HTR-8/SVneo (cell line): ENCODE measurements at regions not wholly inside any gene's neighbourhood (a gene's known extent, or its start where the extent isn't known, plus 50 kb on each side); places are given as distances from the start of the nearest gene placed in this dataset.
"Not testable (repeated sequence)": the region's sequence is repeated elsewhere in the genome, so short reads cannot be mapped to it uniquely, and the experiment has no call there.

Experiments used
- DNase-seq: peaks from one replicate; pipeline ENCODE4 v3.0.0; 2011; ENCODE audit warnings: low spot score, mixed read lengths; ENCODE audit not compliant: insufficient read length
- FAIRE-seq: peaks from 2 replicates; lab custom pipeline; 2011; peaks lifted over from hg19 to GRCh38; lab: Jason Lieb, UNC

- DNase-seq (no peak), FAIRE-seq (no peak)
Observed at GRCh38 chrX:18016941-18017340, 155.8 kb upstream of the RAI2 start.

- DNase-seq: no peak
- FAIRE-seq: no peak
Observed at GRCh38 chrX:18010253-18010652, 149.2 kb upstream of the RAI2 start.

DNA sequence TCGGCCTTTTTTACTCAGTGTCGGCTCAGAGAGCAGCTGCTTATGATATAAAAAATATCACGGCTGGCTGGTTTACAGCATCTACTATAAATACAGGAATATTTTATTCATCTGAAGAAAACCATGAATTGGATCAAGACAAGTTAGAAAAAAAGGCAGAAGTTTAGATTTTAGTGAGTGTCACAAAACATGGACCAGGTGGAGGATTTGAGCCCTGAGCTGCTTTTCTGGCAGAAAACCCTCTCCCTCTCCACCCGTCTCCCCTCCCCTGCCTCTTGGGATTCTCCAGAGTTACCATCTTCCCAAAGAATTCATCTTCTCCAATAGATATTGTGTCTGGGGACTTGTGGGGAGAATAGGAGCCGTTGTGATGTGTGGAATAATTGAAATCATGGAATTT lies 142.8 kb upstream of the RAI2 start:
- DNase-seq (no peak), FAIRE-seq (no peak)

DNA sequence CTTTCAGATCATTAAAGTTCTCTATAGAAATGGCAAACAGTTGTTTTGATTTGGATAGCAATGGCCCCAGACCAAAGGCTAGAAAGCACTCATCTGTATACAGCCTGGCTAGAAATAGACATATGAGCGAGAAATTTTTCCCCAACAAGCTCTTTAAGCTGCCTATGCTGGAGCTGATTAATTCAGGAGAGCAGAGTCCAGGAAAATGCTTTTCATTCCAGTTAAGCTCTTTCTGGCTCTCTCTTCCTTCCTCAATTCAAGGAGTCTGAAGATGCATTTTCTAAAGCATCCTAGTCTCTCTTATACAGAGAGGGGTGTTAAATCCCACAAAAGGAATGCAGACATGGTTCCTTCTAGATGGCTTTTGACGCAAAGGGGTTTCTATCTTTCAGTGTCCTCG lies 141.7 kb upstream of the RAI2 start:
- no peak for FAIRE-seq

GRCh38 chrX:17994429-17994828 lies 133.3 kb upstream of the RAI2 start:
- no peak for FAIRE-seq
- DNase-seq: no peak

More for the DNA sequence above, 141.7 kb upstream of the RAI2 start:
- DNase-seq: no peak

DNA sequence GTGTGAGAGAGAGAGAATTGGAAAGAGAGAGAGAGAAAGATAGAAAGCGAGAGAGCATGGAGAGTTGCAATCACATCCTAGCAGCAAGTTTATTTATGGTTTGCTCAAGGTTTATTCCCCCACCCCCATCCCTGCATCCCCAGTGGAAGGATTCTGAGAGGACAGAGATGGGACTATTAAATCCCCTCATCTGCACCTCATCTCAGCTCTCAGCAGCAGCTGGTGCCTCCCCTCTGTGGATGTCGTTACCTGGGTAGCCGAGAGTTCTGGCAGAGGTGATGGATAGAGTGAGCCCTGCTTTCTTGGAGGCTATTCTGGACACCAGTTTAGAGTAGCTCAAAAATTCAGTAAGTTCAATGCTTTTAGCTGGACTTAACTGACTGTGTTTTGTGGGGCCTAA lies 132.0 kb upstream of the RAI2 start:
- DNase-seq (no peak), FAIRE-seq (no peak)

GRCh38 chrX:17990532-17990931 lies 129.4 kb upstream of the RAI2 start:
- DNase-seq (no peak), FAIRE-seq (no peak)

DNA sequence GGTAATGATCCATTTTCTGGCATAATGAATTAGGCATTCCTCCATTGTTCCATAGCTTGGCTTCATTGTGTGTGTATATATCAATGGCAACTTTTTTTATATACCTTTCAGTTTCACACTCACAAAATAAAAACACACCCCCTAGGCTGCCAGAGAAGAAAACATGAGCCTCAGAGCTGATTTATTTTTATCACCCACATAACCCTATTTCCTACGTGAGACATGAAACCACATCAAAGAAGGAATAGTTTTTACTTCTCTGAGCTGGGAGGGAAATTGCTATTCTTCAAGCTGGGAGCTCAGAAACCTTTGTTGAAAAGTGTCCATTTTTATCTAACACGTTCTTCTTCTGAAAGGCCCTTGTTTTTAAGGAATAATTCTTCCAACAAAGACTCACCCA lies 126.7 kb upstream of the RAI2 start:
- DNase-seq (no peak), FAIRE-seq (no peak)

- DNase-seq: no peak
- FAIRE-seq: no peak
Observed at GRCh38 chrX:17986977-17987376, 125.9 kb upstream of the RAI2 start.

DNA sequence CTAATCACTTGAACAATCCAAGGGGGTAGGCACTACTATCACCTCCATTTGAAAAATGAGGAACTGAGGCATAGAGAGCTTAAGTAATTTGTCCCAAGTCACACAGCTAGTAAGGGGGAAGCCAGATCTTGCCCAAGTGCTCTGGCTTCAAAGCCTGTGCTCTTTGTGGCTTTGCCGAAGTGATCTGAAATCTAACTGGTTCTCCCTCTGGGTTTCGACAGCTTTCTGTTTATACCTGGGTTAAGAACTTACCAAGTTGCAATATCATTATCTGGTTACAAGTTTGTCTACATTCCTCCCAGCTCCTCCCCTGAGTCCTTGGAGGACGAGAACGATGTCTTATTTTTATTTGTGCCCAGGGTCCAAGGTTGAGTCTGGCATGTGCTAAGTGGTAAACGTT lies 125.3 kb upstream of the RAI2 start:
- no peak for FAIRE-seq

GRCh38 chrX:17984415-17984814 lies 123.3 kb upstream of the RAI2 start:
- FAIRE-seq: no peak
- DNase-seq: no peak

More for the DNA sequence above, 125.3 kb upstream of the RAI2 start:
- no peak for DNase-seq

- FAIRE-seq (no peak), DNase-seq (no peak)
Observed at GRCh38 chrX:17983389-17983788, 122.3 kb upstream of the RAI2 start.

GRCh38 chrX:17977696-17978095 lies 116.6 kb upstream of the RAI2 start:
- FAIRE-seq: no peak
- DNase-seq: no peak

- no peak for DNase-seq
- no peak for FAIRE-seq
Observed at GRCh38 chrX:17976955-17977354, 115.9 kb upstream of the RAI2 start.

- DNase-seq, FAIRE-seq: not testable (repeated sequence)
Observed at GRCh38 chrX:17975349-17975748, 114.3 kb upstream of the RAI2 start.

- no peak for DNase-seq
- no peak for FAIRE-seq
Observed at GRCh38 chrX:17968367-17968766, 107.3 kb upstream of the RAI2 start.

DNA sequence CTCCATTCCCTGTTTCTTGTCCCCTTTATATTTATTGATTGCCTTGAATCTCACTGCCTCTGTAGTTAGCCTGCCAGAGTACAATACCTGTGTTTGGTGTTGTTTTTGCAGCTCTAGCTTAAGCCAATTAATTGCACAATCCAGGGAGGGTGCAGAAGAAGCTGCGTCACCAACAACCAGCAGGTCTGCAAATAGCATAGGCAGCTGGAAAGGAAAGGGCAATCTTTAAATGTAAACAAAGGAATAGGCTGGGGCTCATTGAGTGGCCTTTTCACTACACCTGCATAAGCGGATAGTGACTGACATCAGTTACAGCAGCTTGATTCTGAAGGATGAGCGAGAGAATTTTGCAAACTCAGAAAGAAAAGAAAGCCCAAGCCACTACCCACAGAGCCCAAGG lies 106.8 kb upstream of the RAI2 start:
- no peak for FAIRE-seq
- DNase-seq: no peak

GRCh38 chrX:17964871-17965270 lies 103.8 kb upstream of the RAI2 start:
- no peak for DNase-seq
- FAIRE-seq: no peak

DNA sequence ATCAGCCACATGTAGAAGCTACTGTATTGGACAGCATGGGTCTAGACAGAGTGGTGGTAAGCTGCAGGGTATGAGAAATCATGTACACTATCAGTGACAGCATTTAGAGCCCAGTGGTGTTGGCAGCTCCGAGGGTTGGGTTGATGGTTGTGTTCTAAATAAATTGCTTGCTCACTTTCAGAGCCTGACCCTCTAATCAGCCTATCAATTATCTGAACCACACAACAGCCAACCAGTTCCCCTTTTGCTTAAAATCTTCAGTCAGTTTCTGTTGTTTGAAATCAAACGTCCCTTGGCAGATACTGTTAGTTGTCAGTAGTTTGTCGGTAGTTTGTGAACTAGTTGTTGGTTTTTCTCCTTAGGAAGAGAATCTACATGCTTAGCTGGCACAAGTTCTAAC lies 99.8 kb upstream of the RAI2 start:
- DNase-seq: no peak
- FAIRE-seq: no peak

GRCh38 chrX:17944833-17945497 lies 83.9 kb upstream of the RAI2 start:
- DNase-seq: no peak
- FAIRE-seq: no peak

DNA sequence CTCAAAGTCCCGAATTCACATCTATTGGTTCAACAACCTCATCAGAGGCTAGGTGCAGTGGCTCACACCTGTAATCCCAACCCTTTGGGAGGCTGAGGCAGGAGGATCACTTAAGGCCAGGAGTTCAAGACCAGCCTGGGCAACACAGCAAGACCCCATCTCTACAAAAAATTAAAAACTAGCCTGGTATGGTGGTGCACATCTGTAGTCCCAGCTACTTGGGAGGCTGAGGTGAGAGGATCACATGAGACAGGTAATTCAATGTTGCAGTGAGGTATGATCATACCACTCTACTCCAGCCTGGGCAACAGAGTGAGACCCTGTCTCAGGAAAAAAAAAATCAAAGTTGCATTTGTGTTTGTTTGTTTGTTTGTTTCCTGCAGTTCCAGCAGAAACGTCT lies 80.1 kb upstream of the RAI2 start:
- DNase-seq, FAIRE-seq: not testable (repeated sequence)

- DNase-seq (no peak), FAIRE-seq (no peak)
Observed at GRCh38 chrX:17939724-17940123, 78.6 kb upstream of the RAI2 start.

GRCh38 chrX:17933856-17934255 lies 72.8 kb upstream of the RAI2 start:
- DNase-seq (no peak), FAIRE-seq (no peak)
